Fibroblast of villous mesenchyme (primary cell): ENCODE measurements at regions not wholly inside any gene's neighbourhood (a gene's known extent, or its start where the extent isn't known, plus 50 kb on each side); places are given as distances from the start of the nearest gene placed in this dataset.
"Not testable (repeated sequence)": the region's sequence is repeated elsewhere in the genome, so short reads cannot be mapped to it uniquely, and the experiment has no call there.

Source experiments
- DNase-seq: peaks from one replicate; pipeline ENCODE4 v3.0.0-alpha.2; 2010; ENCODE audit warnings: low read depth
- H3K4me3 ChIP-seq: 2 replicates; pipeline ENCODE4 v1.5.1; 2011; ENCODE audit warnings: low read depth, mild to moderate bottlenecking, low read length
- CTCF ChIP-seq: IDR thresholded peaks from 2 replicates; pipeline ENCODE4 v1.5.1; 2012; ENCODE audit warnings: low read depth, mild to moderate bottlenecking, low read length; ENCODE audit not compliant: insufficient read depth

DNA sequence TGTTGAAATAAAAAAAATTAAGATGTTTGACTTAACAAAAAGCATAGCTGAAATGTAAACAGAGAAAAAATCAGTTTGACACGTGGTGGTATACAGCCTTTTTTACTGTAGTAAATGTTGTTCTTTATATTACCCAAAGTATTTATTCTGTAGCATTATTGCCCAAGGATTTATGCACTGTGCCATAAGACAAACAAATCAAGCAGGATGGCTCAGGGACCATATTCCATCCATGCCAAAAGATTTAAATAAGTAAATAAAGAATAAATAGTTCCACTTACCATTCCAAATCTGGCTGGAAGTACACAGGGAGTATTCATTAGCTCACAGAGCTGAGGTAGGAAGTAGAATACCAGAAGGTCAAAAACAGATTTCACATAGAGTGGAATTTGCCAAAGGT, 666.7 kb upstream of the CADM2 start:
- no peak for DNase-seq
- no peak for TF ChIP-seq CTCF
- H3K4me3 ChIP-seq = no peak overlapping the region

GRCh38 chr3:84299329-84299728, 659.5 kb upstream of the CADM2 start:
- TF ChIP-seq CTCF = no peak
- DNase-seq = no peak
- H3K4me3 ChIP-seq = no peak overlapping the region

GRCh38 chr3:84304214-84304613, 654.6 kb upstream of the CADM2 start:
- DNase-seq = no peak
- no peak for TF ChIP-seq CTCF
- H3K4me3 ChIP-seq = no peak overlapping the region

- no peak for TF ChIP-seq CTCF
- DNase-seq = no peak
- H3K4me3 ChIP-seq = no peak overlapping the region
These were observed 651.5 kb upstream of the CADM2 start for GRCh38 chr3:84307339-84307738.

DNA sequence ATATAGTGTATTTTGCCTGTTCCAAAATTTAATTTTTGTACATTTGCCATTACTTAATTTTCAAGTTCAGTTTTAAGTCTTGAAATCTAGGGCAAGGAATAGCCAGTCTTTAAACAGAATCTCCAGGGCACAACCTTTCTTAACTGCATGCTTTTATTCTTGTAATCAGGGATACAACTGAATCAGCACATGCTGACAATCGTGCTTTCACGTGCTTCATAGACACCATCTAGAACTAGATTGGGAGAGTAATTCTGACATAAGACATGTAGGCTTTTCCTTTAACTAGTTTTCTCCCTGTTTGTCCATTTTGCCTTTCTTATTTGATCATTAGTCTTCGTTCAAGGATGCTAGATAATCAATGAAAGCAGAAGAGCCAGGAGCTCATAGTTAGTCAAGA, 650.4 kb upstream of the CADM2 start:
- no peak for DNase-seq
- no peak for TF ChIP-seq CTCF
- H3K4me3 ChIP-seq = no peak overlapping the region

GRCh38 chr3:84318273-84318809, 640.4 kb upstream of the CADM2 start:
- H3K4me3 ChIP-seq = no peak overlapping the region
- no peak for DNase-seq
- no peak for TF ChIP-seq CTCF

- not testable (repeated sequence) for H3K4me3 ChIP-seq, DNase-seq
These were observed 593.1 kb upstream of the CADM2 start for GRCh38 chr3:84365563-84366278.
